GM23338 (cell line): ENCODE measurements at regions not wholly inside any gene's neighbourhood (a gene's known extent, or its start where the extent isn't known, plus 50 kb on each side); places are given as distances from the start of the nearest gene placed in this dataset.

ENCODE experiments used
- ATAC-seq: fragments of 200-7000 bp; cut with Tn5 transposase; 3 replicates; pipeline ENCODE4 v1.9.1; 2020
- DNase-seq: peaks from one replicate; pipeline ENCODE4 v3.0.0-alpha.2; 2015; ENCODE audit warnings: low spot score
- H2AFZ ChIP-seq: fragments of 200-600 bp; sonication (generic); 2 replicates; pipeline ENCODE4 v1.8.0; 2016; ENCODE audit warnings: antibody characterized with exemption, mild to moderate bottlenecking, moderate library complexity
- H3F3A ChIP-seq: fragments of 200-600 bp; sonication (generic); replicated peaks from 2 replicates; pipeline ENCODE4 v1.8.0; 2017; ENCODE audit warnings: antibody characterized with exemption, mixed run types, low read depth
- H3K27ac ChIP-seq: fragments of 200-600 bp; sonication (generic); 2 replicates; pipeline ENCODE4 v1.6.1; 2016; ENCODE audit warnings: low read depth
- H3K27me3 ChIP-seq: fragments of 200-600 bp; sonication (generic); 2 replicates; pipeline ENCODE4 v1.8.0; 2016; ENCODE audit warnings: mild to moderate bottlenecking, mixed run types, moderate library complexity; ENCODE audit not compliant: insufficient read depth
- H3K36me3 ChIP-seq: fragments of 200-600 bp; sonication (generic); 2 replicates; pipeline ENCODE4 v1.8.0; 2016; ENCODE audit warnings: mild to moderate bottlenecking; ENCODE audit not compliant: insufficient read depth
- H3K4me1 ChIP-seq: fragments of 200-600 bp; sonication (generic); 2 replicates; pipeline ENCODE4 v1.8.0; 2016; ENCODE audit warnings: mild to moderate bottlenecking, moderate library complexity; ENCODE audit not compliant: insufficient read depth
- H3K4me2 ChIP-seq: fragments of 200-600 bp; sonication (generic); 2 replicates; pipeline ENCODE4 v1.7.1; 2017; ENCODE audit warnings: mixed run types
- H3K4me3 ChIP-seq: fragments of 200-600 bp; sonication (generic); 2 replicates; pipeline ENCODE4 v1.6.1; 2016; ENCODE audit warnings: mixed run types
- H3K79me2 ChIP-seq: fragments of 200-600 bp; sonication (generic); replicated peaks from 2 replicates; pipeline ENCODE4 v1.8.0; 2017; ENCODE audit warnings: mild to moderate bottlenecking; ENCODE audit not compliant: insufficient read depth
- H3K9me2 ChIP-seq: fragments of 200-600 bp; sonication (generic); 2 replicates; pipeline ENCODE4 v1.8.0; 2017; ENCODE audit not compliant: insufficient read depth
- H4K20me1 ChIP-seq: fragments of 200-600 bp; sonication (generic); replicated peaks from 2 replicates; pipeline ENCODE4 v1.8.0; 2017; ENCODE audit warnings: mild to moderate bottlenecking; ENCODE audit not compliant: insufficient read depth
- H3K27ac Mint-ChIP-seq: 2 replicates; pipeline ENCODE4 v1.8.0; 2020; ENCODE audit warnings: inconsistent platforms, mild to moderate bottlenecking, moderate library complexity, mixed read lengths
- H3K27me3 Mint-ChIP-seq: 3 replicates; pipeline ENCODE4 v1.8.0; 2022; ENCODE audit warnings: low read depth, mild to moderate bottlenecking, moderate library complexity, mixed read lengths, inconsistent platforms; ENCODE audit not compliant: insufficient read depth, poor library complexity
- H3K36me3 Mint-ChIP-seq: 3 replicates; pipeline ENCODE4 v1.8.0; 2021; ENCODE audit warnings: low read depth, mild to moderate bottlenecking, inconsistent platforms, moderate library complexity, mixed read lengths
- H3K4me1 Mint-ChIP-seq: 3 replicates; pipeline ENCODE4 v1.8.0; 2020; ENCODE audit warnings: mild to moderate bottlenecking, inconsistent platforms, mixed read lengths
- H3K4me3 Mint-ChIP-seq: 3 replicates; pipeline ENCODE4 v1.8.0; 2021; ENCODE audit warnings: moderate library complexity, mild to moderate bottlenecking, inconsistent platforms, mixed read lengths
- H3K9me3 Mint-ChIP-seq: 3 replicates; pipeline ENCODE4 v1.8.0; 2020; ENCODE audit warnings: moderate library complexity, mild to moderate bottlenecking, inconsistent platforms, mixed read lengths
- CREB1 ChIP-seq: fragments of 250-450 bp; sonication (Bioruptor Pico); IDR thresholded peaks from 2 replicates; pipeline ENCODE4 v1.5.0; 2020; ENCODE audit warnings: low read depth, mild to moderate bottlenecking, moderate library complexity
- EZH2phosphoT487 ChIP-seq: fragments of 200-600 bp; sonication (generic); IDR thresholded peaks from one replicate; pipeline ENCODE4 v1.8.1; 2018; ENCODE audit warnings: antibody characterized with exemption; ENCODE audit not compliant: unreplicated experiment
- JUNB ChIP-seq: IDR thresholded peaks from one replicate; pipeline ENCODE4 v1.6.1; 2016; ENCODE audit warnings: antibody characterized with exemption; ENCODE audit not compliant: unreplicated experiment
- NANOG ChIP-seq: IDR thresholded peaks from 2 replicates; pipeline ENCODE4 v1.6.1; 2016; ENCODE audit warnings: antibody characterized with exemption, borderline replicate concordance
- STAT1 ChIP-seq: IDR thresholded peaks from one replicate; pipeline ENCODE4 v1.6.1; 2016; ENCODE audit warnings: antibody characterized with exemption; ENCODE audit not compliant: unreplicated experiment
- ZNF114 ChIP-seq: fragments of 250-450 bp; sonication (Bioruptor Pico); IDR thresholded peaks from 2 replicates; pipeline ENCODE4 v1.5.0; 2020; ENCODE audit warnings: mild to moderate bottlenecking, moderate library complexity
- ZNF331 ChIP-seq: fragments of 250-450 bp; sonication (Bioruptor Pico); IDR thresholded peaks from 2 replicates; pipeline ENCODE4 v1.5.0; 2020; ENCODE audit warnings: low read depth, mild to moderate bottlenecking, moderate library complexity
- TF ChIP-seq, protein P1 (sequence below): fragments of 250-450 bp; sonication (Bioruptor Pico); IDR thresholded peaks from 2 replicates; pipeline ENCODE4 v1.5.0; 2020; ENCODE audit warnings: mild to moderate bottlenecking, moderate library complexity
- TF ChIP-seq, protein P2 (sequence below), 2 experiments: fragments of 200-600 bp in 1 of 2; sonication (generic) in 1 of 2; conservative IDR thresholded peaks; 2 replicates each; pipeline versions ENCODE4 v1.5.1 to v1.6.1; 2016 to 2017; ENCODE audit warnings: antibody characterized with exemption in 2 of 2, low read depth in 2 of 2, mild to moderate bottlenecking in 2 of 2, moderate library complexity in 1 of 2

GRCh38 chr5:121279801-121280200 lies 571.9 kb upstream of the FTMT start:
- peaks cover 3% of the 10 kb centered on the region; the same call in 1 of the 3 replicates for H3K4me1 Mint-ChIP-seq
- no peak overlapping the region for H3K27ac ChIP-seq
- no peaks in the 10 kb centered on the region; the same call in 2 of the 3 replicates for H3K9me3 Mint-ChIP-seq
- no peaks in the 10 kb centered on the region for H3K36me3 ChIP-seq
- H3K4me3 ChIP-seq = no peak overlapping the region
- H3K9me2 ChIP-seq = peaks cover 6% of the 10 kb centered on the region
- ATAC-seq (no peak), DNase-seq (no peak)
- no peak overlapping the region for H3K4me3 Mint-ChIP-seq
- TF ChIP-seq JUNB = no peak
- TF ChIP-seq, protein P1, sequence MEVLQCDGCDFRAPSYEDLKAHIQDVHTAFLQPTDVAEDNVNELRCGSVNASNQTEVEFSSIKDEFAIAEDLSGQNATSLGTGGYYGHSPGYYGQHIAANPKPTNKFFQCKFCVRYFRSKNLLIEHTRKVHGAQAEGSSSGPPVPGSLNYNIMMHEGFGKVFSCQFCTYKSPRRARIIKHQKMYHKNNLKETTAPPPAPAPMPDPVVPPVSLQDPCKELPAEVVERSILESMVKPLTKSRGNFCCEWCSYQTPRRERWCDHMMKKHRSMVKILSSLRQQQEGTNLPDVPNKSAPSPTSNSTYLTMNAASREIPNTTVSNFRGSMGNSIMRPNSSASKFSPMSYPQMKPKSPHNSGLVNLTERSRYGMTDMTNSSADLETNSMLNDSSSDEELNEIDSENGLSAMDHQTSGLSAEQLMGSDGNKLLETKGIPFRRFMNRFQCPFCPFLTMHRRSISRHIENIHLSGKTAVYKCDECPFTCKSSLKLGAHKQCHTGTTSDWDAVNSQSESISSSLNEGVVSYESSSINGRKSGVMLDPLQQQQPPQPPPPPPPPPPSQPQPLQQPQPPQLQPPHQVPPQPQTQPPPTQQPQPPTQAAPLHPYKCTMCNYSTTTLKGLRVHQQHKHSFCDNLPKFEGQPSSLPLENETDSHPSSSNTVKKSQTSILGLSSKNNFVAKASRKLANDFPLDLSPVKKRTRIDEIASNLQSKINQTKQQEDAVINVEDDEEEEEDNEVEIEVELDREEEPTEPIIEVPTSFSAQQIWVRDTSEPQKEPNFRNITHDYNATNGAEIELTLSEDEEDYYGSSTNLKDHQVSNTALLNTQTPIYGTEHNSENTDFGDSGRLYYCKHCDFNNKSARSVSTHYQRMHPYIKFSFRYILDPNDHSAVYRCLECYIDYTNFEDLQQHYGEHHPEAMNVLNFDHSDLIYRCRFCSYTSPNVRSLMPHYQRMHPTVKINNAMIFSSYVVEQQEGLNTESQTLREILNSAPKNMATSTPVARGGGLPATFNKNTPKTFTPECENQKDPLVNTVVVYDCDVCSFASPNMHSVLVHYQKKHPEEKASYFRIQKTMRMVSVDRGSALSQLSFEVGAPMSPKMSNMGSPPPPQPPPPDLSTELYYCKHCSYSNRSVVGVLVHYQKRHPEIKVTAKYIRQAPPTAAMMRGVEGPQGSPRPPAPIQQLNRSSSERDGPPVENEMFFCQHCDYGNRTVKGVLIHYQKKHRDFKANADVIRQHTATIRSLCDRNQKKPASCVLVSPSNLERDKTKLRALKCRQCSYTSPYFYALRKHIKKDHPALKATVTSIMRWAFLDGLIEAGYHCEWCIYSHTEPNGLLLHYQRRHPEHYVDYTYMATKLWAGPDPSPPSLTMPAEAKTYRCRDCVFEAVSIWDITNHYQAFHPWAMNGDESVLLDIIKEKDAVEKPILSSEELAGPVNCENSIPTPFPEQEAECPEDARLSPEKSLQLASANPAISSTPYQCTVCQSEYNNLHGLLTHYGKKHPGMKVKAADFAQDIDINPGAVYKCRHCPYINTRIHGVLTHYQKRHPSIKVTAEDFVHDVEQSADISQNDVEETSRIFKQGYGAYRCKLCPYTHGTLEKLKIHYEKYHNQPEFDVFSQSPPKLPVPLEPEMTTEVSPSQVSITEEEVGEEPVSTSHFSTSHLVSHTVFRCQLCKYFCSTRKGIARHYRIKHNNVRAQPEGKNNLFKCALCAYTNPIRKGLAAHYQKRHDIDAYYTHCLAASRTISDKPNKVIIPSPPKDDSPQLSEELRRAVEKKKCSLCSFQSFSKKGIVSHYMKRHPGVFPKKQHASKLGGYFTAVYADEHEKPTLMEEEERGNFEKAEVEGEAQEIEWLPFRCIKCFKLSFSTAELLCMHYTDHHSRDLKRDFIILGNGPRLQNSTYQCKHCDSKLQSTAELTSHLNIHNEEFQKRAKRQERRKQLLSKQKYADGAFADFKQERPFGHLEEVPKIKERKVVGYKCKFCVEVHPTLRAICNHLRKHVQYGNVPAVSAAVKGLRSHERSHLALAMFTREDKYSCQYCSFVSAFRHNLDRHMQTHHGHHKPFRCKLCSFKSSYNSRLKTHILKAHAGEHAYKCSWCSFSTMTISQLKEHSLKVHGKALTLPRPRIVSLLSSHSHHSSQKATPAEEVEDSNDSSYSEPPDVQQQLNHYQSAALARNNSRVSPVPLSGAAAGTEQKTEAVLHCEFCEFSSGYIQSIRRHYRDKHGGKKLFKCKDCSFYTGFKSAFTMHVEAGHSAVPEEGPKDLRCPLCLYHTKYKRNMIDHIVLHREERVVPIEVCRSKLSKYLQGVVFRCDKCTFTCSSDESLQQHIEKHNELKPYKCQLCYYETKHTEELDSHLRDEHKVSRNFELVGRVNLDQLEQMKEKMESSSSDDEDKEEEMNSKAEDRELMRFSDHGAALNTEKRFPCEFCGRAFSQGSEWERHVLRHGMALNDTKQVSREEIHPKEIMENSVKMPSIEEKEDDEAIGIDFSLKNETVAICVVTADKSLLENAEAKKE (CRISPR knock-in tag) = no peak
- TF ChIP-seq, protein P2, sequence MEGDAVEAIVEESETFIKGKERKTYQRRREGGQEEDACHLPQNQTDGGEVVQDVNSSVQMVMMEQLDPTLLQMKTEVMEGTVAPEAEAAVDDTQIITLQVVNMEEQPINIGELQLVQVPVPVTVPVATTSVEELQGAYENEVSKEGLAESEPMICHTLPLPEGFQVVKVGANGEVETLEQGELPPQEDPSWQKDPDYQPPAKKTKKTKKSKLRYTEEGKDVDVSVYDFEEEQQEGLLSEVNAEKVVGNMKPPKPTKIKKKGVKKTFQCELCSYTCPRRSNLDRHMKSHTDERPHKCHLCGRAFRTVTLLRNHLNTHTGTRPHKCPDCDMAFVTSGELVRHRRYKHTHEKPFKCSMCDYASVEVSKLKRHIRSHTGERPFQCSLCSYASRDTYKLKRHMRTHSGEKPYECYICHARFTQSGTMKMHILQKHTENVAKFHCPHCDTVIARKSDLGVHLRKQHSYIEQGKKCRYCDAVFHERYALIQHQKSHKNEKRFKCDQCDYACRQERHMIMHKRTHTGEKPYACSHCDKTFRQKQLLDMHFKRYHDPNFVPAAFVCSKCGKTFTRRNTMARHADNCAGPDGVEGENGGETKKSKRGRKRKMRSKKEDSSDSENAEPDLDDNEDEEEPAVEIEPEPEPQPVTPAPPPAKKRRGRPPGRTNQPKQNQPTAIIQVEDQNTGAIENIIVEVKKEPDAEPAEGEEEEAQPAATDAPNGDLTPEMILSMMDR (conservative IDR thresholded peaks at IDR 0.05; ENCODE audit: low read depth in 2 of 2) = no peak
- TF ChIP-seq ZNF331 (CRISPR knock-in tag) = no peak
- TF ChIP-seq NANOG = no peak
- TF ChIP-seq EZH2phosphoT487 = no peak
- no peak for TF ChIP-seq STAT1
- TF ChIP-seq CREB1 (CRISPR knock-in tag) = no peak
- TF ChIP-seq ZNF114 (CRISPR knock-in tag) = no peak
- H2AFZ ChIP-seq = no peak overlapping the region
- no peaks in the 10 kb centered on the region for H3F3A ChIP-seq
- H3K27ac Mint-ChIP-seq = no peak overlapping the region
- H3K4me2 ChIP-seq = no peak overlapping the region
- no peaks in the 10 kb centered on the region for H3K27me3 Mint-ChIP-seq
- no peaks in the 10 kb centered on the region for H3K4me1 ChIP-seq
- no peaks in the 10 kb centered on the region for H3K79me2 ChIP-seq
- no peaks in the 10 kb centered on the region for H3K36me3 Mint-ChIP-seq
- H4K20me1 ChIP-seq = no peaks in the 10 kb centered on the region
- H3K27me3 ChIP-seq = no peaks in the 10 kb centered on the region
